H1 (cell line): ENCODE measurements at regions not wholly inside any gene's neighbourhood (a gene's known extent, or its start where the extent isn't known, plus 50 kb on each side); places are given as distances from the start of the nearest gene placed in this dataset.

Source experiments
- CTCF ChIA-PET: fragments of 300-600 bp; sonication (Branson Sonifier 250); formaldehyde crosslinking; loops from one replicate; lab custom pipeline; 2021; ENCODE audit not compliant: partially characterized antibody; lab: Charles Lee
- POLR2A ChIA-PET: fragments of 300-600 bp; sonication (Branson Sonifier 250); formaldehyde crosslinking; loops from one replicate; lab custom pipeline; 2021; ENCODE audit warnings: inconsistent platforms; ENCODE audit not compliant: partially characterized antibody; lab: Charles Lee
- DNase-seq, 2 experiments: peaks; one replicate each; pipeline versions ENCODE4 v3.0.0 to v3.0.0-alpha.2; 2010 to 2022; ENCODE audit warnings: low spot score in 2 of 2, low read depth in 1 of 2, mixed read lengths in 1 of 2
- FAIRE-seq: peaks from 2 replicates; lab custom pipeline; 2011; peaks lifted over from hg19 to GRCh38; lab: Jason Lieb, UNC
- H2AFZ ChIP-seq: 2 replicates; pipeline ENCODE4 v1.8.1; 2012; ENCODE audit warnings: low read length, inconsistent platforms
- H2AK5ac ChIP-seq: 2 replicates; pipeline ENCODE4 v1.6.1; 2013; ENCODE audit warnings: low read depth, low read length
- H2BK120ac ChIP-seq: replicated peaks from 2 replicates; pipeline ENCODE3; 2013; ENCODE audit warnings: low read depth, low read length, inconsistent platforms
- H2BK12ac ChIP-seq: 2 replicates; pipeline ENCODE4 v1.6.1; 2013; ENCODE audit warnings: low read depth, low read length
- H2BK15ac ChIP-seq: 2 replicates; pipeline ENCODE4 v1.6.1; 2013; ENCODE audit warnings: low read length
- H2BK20ac ChIP-seq: 2 replicates; pipeline ENCODE4 v1.6.1; 2013; ENCODE audit warnings: low read length
- H2BK5ac ChIP-seq: 2 replicates; pipeline ENCODE4 v1.6.1; 2013; ENCODE audit warnings: low read depth, low read length
- H3K14ac ChIP-seq: 2 replicates; pipeline ENCODE4 v1.6.1; 2013; ENCODE audit warnings: inconsistent platforms; ENCODE audit not compliant: insufficient read length
- H3K18ac ChIP-seq: 2 replicates; pipeline ENCODE4 v1.6.1; 2013; ENCODE audit warnings: low read length; ENCODE audit errors: extremely low read depth
- H3K23ac ChIP-seq: 2 replicates; pipeline ENCODE4 v1.6.1; 2013; ENCODE audit warnings: inconsistent platforms; ENCODE audit not compliant: insufficient read length
- H3K23me2 ChIP-seq: 2 replicates; pipeline ENCODE4 v1.6.1; 2013; ENCODE audit warnings: low read depth, low read length
- H3K27ac ChIP-seq: 2 replicates; pipeline ENCODE4 v1.6.1; 2011; ENCODE audit warnings: low read depth, low read length, inconsistent platforms
- H3K27me3 ChIP-seq, 4 experiments: replicated peaks in 1 of 4; 1 replicate in 1 of 4; 2 replicates in 3 of 4; pipeline versions ENCODE4 v1.6.1 to v1.8.1; 2011 to 2013; ENCODE audit warnings: low read length in 3 of 4, mild to moderate bottlenecking in 3 of 4, inconsistent platforms in 2 of 4, mixed read lengths in 2 of 4, moderate library complexity in 1 of 4; ENCODE audit not compliant: control insufficient read depth in 3 of 4, insufficient read depth in 3 of 4; ENCODE audit errors: extremely low read depth in 1 of 4
- H3K36me3 ChIP-seq, 4 experiments: 2 replicates each; pipeline versions ENCODE4 v1.6.1 to v1.8.1; 2011 to 2013; ENCODE audit warnings: mild to moderate bottlenecking in 4 of 4, low read length in 3 of 4, moderate library complexity in 2 of 4, control low read depth in 1 of 4, inconsistent platforms in 1 of 4; ENCODE audit not compliant: insufficient read depth in 4 of 4, control insufficient read depth in 2 of 4
- H3K4ac ChIP-seq: replicated peaks from 2 replicates; pipeline ENCODE3; 2013; ENCODE audit warnings: low read length, low read depth, mixed read lengths, inconsistent platforms; ENCODE audit not compliant: insufficient read length
- H3K4me1 ChIP-seq, 4 experiments: replicated peaks in 1 of 4; 1 replicate in 1 of 4; 2 replicates in 3 of 4; pipeline versions ENCODE4 v1.6.1 to v1.8.1; 2011 to 2013; ENCODE audit warnings: low read length in 3 of 4, inconsistent platforms in 2 of 4, mixed read lengths in 1 of 4; ENCODE audit not compliant: insufficient read depth in 4 of 4, control insufficient read depth in 3 of 4
- H3K4me2 ChIP-seq, 2 experiments: 2 replicates each; pipeline versions ENCODE4 v1.6.1 to v1.8.1; 2011 to 2013; ENCODE audit warnings: low read depth in 2 of 2, low read length in 2 of 2, control low read depth in 1 of 2, inconsistent platforms in 1 of 2, mild to moderate bottlenecking in 1 of 2; ENCODE audit not compliant: insufficient read depth in 1 of 2
- H3K4me3 ChIP-seq, 4 experiments: fragments of 200-600, 300-600 bp in 1 of 4; sonication (generic), shearing (Covaris generic), sonication (Bioruptor Twin) in 1 of 4; 2 replicates each; pipeline versions ENCODE4 v1.5.1 to v1.8.1; 2011 to 2016; ENCODE audit warnings: low read length in 4 of 4, low read depth in 3 of 4, control low read depth in 2 of 4, inconsistent platforms in 2 of 4, mild to moderate bottlenecking in 2 of 4, mixed read lengths in 1 of 4, moderate library complexity in 1 of 4; ENCODE audit not compliant: insufficient read depth in 2 of 4; ENCODE audit errors: extremely low read depth in 1 of 4
- H3K56ac ChIP-seq: replicated peaks from 2 replicates; pipeline ENCODE3; 2013; ENCODE audit warnings: low read depth, mild to moderate bottlenecking, mixed read lengths, low read length, inconsistent platforms; ENCODE audit not compliant: insufficient read length
- H3K79me1 ChIP-seq: 2 replicates; pipeline ENCODE4 v1.6.1; 2013; ENCODE audit warnings: low read depth, low read length, control low read depth
- H3K79me2 ChIP-seq, 2 experiments: 2 replicates each; pipeline versions ENCODE4 v1.6.1 to v1.8.1; 2012 to 2013; ENCODE audit warnings: low read length in 2 of 2, mild to moderate bottlenecking in 2 of 2, inconsistent platforms in 1 of 2; ENCODE audit not compliant: insufficient read depth in 2 of 2, control insufficient read depth in 1 of 2
- H3K9ac ChIP-seq, 4 experiments: replicated peaks in 1 of 4; 1 replicate in 1 of 4; 2 replicates in 3 of 4; pipeline versions ENCODE4 v1.6.1 to v1.8.1; 2011 to 2013; ENCODE audit warnings: low read depth in 3 of 4, low read length in 3 of 4, control low read depth in 2 of 4, mild to moderate bottlenecking in 2 of 4, moderate library complexity in 2 of 4, inconsistent platforms in 1 of 4; ENCODE audit errors: extremely low read depth in 1 of 4
- H3K9me3 ChIP-seq, 2 experiments: 2 replicates each; pipeline versions ENCODE4 v1.6.1 to v1.8.1; 2012 to 2013; ENCODE audit warnings: mild to moderate bottlenecking in 2 of 2, moderate library complexity in 2 of 2, control low read depth in 1 of 2, inconsistent platforms in 1 of 2, low read depth in 1 of 2, low read length in 1 of 2, mixed read lengths in 1 of 2; ENCODE audit not compliant: insufficient read depth in 2 of 2
- H4K20me1 ChIP-seq, 2 experiments: replicated peaks in 1 of 2; 2 replicates each; pipeline versions ENCODE3 to v1.8.1; 2011 to 2013; ENCODE audit warnings: inconsistent platforms in 2 of 2, low read length in 2 of 2, mild to moderate bottlenecking in 1 of 2; ENCODE audit not compliant: insufficient read depth in 2 of 2, control insufficient read depth in 1 of 2
- H4K5ac ChIP-seq: 2 replicates; pipeline ENCODE4 v1.6.1; 2013; ENCODE audit warnings: low read length, low read depth, mixed read lengths, inconsistent platforms; ENCODE audit not compliant: insufficient read length
- H4K8ac ChIP-seq: 2 replicates; pipeline ENCODE4 v1.8.0; 2013; ENCODE audit warnings: mild to moderate bottlenecking, moderate library complexity, low read length, inconsistent platforms; ENCODE audit not compliant: insufficient read depth; ENCODE audit errors: extremely low read depth
- H4K91ac ChIP-seq: replicated peaks from 2 replicates; pipeline ENCODE3; 2013; ENCODE audit warnings: low read length, mixed read lengths, inconsistent platforms; ENCODE audit not compliant: insufficient read length
- EP300 ChIP-seq, 2 experiments: IDR thresholded peaks; 1 replicate in 1 of 2; 2 replicates in 1 of 2; pipeline ENCODE4 v1.6.1; 2011 to 2012; ENCODE audit warnings: low read depth in 2 of 2, low read length in 2 of 2, mild to moderate bottlenecking in 2 of 2, borderline replicate concordance in 1 of 2, inconsistent platforms in 1 of 2, moderate library complexity in 1 of 2
- WGBS, 2 experiments: shearing (Covaris generic) in 1 of 2; methylation state at CpG; one replicate each; pipeline versions ENCODE4 v1.1.6 to v1.1.7; 2013 to 2015; ENCODE audit warnings: low lambda C conversion rate in 2 of 2, mixed read lengths in 2 of 2, inconsistent platforms in 1 of 2, low coverage in 1 of 2, missing lambda C conversion rate in 1 of 2; ENCODE audit not compliant: insufficient replicate concordance in 2 of 2, insufficient coverage in 1 of 2, insufficient read length in 1 of 2; ENCODE audit errors: extremely low coverage in 1 of 2, missing lambda C conversion rate in 1 of 2; 5-methylcytosine and 5-hydroxymethylcytosine counted together

GRCh38 chr9:21695443-21695842 lies 107.0 kb upstream of the MTAP start:
- CTCF ChIA-PET, result interaction anchor here (0.8 to 2.2 kb wide), 3 partner anchors 12 to 93 kb away, joined by 3 to 12 read pairs (median 3); no protein-coding TSS in a partner anchor
- H3K4ac ChIP-seq, result no peak overlapping the region

More at GRCh38 chr9:21695443-21695842, 107.0 kb upstream of the MTAP start:
- Histone ChIP-seq H3K79me2 (no peaks in the 10 kb centered on the region), H3K4me2 (no peak overlapping the region), H3K36me3 (no peaks in the 10 kb centered on the region), H2BK12ac (no peak overlapping the region), H2BK5ac (no peak overlapping the region), H3K27ac (no peak overlapping the region), H3K79me1 (no peaks in the 10 kb centered on the region), H2AK5ac (no peak overlapping the region), H3K14ac (no peak overlapping the region), H2BK20ac (no peak overlapping the region), H3K23ac (no peak overlapping the region), H4K91ac (no peak overlapping the region), H2BK120ac (no peak overlapping the region), H4K5ac (no peak overlapping the region), H4K8ac (no peak overlapping the region), H3K9ac (no peak overlapping the region), H2BK15ac (no peak overlapping the region), H2AFZ (no peak overlapping the region), H3K23me2 (no peaks in the 10 kb centered on the region; the same call in 1 of the 2 replicates), H3K4me3 (no peak overlapping the region), H3K27me3 (no peaks in the 10 kb centered on the region), H3K9me3 (peaks cover 0 to 10% of the 10 kb centered on the region in 2 experiments; a peak in 1 of 4 replicates), H3K56ac (no peak overlapping the region), H4K20me1 (no peaks in the 10 kb centered on the region), H3K4me1 (peaks cover 0 to 2% (median 0%) of the 10 kb centered on the region in 4 experiments; a peak in 1 of 7 replicates), H3K18ac (no peak overlapping the region)
- TF ChIP-seq EP300 (IDR thresholded peaks at IDR 0.05; ENCODE audit: borderline replicate concordance in 1 of 2, low read depth in 2 of 2, low read length in 2 of 2), result no peak
- 97% methylated on average over 14 of the region's 14 CpGs; no CpG with 5 or more reads in 1 of the 2 experiments for WGBS, 2 experiments
- FAIRE-seq (no peak), DNase-seq (no peak)
- POLR2A ChIA-PET, result no interaction called here
